C4-2B (cell line): ENCODE measurements at regions not wholly inside any gene's neighbourhood (a gene's known extent, or its start where the extent isn't known, plus 50 kb on each side); places are given as distances from the start of the nearest gene placed in this dataset.

Experiments
- ZFX ChIP-seq: fragments of 450-650 bp; IDR thresholded peaks from 2 replicates; pipeline ENCODE4 v1.6.1; 2017
- TF ChIP-seq, protein P1 (sequence below): fragments of 450-650 bp; conservative IDR thresholded peaks from 2 replicates; pipeline ENCODE4 v1.5.1; 2017; ENCODE audit warnings: mild to moderate bottlenecking

GRCh38 chr10:75294031-75294437, 58.3 kb upstream of the COMTD1 start:
- TF ChIP-seq, protein P1, sequence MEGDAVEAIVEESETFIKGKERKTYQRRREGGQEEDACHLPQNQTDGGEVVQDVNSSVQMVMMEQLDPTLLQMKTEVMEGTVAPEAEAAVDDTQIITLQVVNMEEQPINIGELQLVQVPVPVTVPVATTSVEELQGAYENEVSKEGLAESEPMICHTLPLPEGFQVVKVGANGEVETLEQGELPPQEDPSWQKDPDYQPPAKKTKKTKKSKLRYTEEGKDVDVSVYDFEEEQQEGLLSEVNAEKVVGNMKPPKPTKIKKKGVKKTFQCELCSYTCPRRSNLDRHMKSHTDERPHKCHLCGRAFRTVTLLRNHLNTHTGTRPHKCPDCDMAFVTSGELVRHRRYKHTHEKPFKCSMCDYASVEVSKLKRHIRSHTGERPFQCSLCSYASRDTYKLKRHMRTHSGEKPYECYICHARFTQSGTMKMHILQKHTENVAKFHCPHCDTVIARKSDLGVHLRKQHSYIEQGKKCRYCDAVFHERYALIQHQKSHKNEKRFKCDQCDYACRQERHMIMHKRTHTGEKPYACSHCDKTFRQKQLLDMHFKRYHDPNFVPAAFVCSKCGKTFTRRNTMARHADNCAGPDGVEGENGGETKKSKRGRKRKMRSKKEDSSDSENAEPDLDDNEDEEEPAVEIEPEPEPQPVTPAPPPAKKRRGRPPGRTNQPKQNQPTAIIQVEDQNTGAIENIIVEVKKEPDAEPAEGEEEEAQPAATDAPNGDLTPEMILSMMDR, result no peak
- TF ChIP-seq ZFX, result no peak
